ENCODE measurements at regions not wholly inside any gene's neighbourhood (a gene's known extent, or its start where the extent isn't known, plus 50 kb on each side); places are given as distances from the start of the nearest gene placed in this dataset.

DNA sequence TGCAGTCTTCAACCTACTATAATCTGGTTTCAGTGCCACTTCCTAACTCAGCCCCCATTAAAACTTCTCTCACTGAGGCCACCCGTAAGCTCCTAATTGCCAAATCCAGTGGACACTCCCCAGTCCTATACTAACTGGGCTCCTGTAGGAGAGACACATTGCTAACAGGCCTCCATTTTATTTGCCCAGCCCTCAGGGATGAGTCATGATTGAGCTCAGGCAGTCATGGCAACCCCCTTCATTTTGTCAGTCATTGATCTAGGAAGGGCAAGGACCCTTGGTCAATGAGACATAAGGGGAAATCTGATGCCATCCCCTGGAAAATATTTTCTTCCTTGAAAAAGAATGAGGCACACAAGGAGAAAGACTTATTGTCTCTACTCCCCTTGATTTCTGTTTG lies 70.1 kb upstream of the HIF1A start:
- DNase-seq (peak; percentile 17), ATAC-seq (no peak)

DNA sequence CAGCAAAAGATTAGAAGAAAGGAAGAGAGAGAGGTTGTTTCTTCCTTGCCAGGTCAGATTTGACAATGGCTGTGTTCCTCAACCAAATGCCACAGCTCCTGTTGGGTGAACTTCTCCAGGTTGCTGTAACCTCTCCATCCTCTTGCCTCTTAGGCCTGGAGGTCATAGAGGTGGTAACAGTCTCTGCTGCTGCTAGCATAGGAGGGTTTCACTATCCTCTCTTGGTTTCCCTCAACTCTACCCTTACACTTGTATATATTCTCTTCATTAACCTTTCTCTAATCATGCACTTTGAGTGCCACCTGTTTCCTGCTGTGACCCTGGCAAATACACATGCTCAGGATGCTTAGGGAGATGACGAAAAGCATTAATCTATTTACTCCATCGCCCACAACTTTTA lies 67.7 kb upstream of the HIF1A start:
- DNase-seq (no peak), ATAC-seq (peak; percentile 51)

GRCh38 chr14:61628016-61628725 lies 67.1 kb upstream of the HIF1A start:
- ATAC-seq (no peak), DNase-seq (no peak)

DNA sequence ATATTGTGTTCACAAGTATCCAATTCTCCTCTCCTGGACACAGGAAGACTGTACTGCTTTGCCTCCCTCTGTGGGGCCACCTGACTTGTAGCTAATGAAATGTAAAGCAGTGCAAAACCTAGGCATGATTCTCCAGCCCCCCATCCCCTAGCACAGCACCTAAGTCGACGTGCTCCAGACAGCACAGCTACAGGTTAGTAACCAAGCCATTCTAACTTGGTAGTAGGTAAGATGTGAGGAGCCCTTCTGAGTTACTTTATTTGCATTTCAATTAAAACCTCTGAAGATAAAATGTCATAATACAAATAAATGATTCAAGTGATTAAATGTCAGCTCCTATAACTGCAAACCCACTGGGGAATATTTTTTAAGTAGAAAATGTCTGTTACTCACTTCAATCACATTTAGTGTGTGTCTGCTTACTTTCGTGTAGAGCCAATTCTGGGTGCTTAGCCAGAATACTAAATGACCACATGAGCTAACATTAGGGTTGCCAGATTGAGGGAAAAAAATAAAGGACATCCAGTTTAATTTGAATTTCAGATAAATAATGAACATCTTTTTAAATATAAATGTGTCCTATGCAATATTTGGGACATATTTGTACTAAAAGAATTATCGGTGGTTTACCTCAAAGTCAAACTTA lies 64.8 kb upstream of the HIF1A start:
- ATAC-seq (no peak), DNase-seq (no peak)

GRCh38 chr14:61631045-61631687 lies 64.1 kb upstream of the HIF1A start:
- ATAC-seq (no peak), DNase-seq (no peak)

GRCh38 chr14:61632401-61632800 lies 62.9 kb upstream of the HIF1A start:
- ATAC-seq, result no peak
- no peak for DNase-seq

GRCh38 chr14:61632807-61633206 lies 62.5 kb upstream of the HIF1A start:
- no peak for DNase-seq
- no peak for ATAC-seq

DNA sequence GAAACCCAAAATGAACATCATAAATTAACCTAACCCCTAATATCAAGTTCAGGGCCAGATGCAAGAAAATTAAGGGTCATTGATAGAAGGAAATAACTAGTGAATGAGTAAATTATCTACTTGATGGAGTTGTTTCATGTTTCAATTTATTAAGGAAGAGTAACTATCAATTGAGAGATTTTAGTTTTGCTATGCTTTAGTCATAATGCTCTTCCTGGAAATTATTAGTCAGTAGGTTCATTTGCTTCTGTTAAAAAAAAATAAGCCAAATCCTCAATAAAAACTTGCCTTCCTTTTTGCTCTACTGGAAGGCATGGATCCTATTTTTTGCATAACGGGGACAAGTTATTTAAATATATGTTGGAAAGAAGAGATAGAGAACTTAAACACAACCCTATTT lies 59.0 kb upstream of the HIF1A start:
- ATAC-seq (no peak), DNase-seq (no peak)

DNA sequence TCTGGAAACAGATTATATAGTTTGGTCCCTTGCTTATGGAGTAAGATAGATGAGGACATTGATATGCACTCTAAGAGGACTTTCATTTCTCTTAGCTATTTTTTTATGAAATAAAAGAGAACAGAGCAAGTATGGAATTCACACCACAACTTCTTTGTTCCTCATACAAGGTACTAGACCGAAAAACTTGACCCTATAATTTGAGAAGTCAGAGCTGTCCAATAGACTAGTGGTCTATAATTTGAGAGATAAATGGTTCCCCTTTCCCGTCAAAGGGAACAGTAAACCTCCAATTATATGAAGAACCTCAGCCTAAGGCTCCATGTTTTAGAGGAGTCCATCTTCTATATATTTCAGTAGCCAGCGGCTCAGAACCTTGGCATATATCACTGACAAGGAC lies 58.5 kb upstream of the HIF1A start:
- DNase-seq (no peak), ATAC-seq (no peak)

- ATAC-seq (no peak), DNase-seq (no peak)
These were observed 56.5 kb upstream of the HIF1A start for GRCh38 chr14:61638595-61639387.

DNA sequence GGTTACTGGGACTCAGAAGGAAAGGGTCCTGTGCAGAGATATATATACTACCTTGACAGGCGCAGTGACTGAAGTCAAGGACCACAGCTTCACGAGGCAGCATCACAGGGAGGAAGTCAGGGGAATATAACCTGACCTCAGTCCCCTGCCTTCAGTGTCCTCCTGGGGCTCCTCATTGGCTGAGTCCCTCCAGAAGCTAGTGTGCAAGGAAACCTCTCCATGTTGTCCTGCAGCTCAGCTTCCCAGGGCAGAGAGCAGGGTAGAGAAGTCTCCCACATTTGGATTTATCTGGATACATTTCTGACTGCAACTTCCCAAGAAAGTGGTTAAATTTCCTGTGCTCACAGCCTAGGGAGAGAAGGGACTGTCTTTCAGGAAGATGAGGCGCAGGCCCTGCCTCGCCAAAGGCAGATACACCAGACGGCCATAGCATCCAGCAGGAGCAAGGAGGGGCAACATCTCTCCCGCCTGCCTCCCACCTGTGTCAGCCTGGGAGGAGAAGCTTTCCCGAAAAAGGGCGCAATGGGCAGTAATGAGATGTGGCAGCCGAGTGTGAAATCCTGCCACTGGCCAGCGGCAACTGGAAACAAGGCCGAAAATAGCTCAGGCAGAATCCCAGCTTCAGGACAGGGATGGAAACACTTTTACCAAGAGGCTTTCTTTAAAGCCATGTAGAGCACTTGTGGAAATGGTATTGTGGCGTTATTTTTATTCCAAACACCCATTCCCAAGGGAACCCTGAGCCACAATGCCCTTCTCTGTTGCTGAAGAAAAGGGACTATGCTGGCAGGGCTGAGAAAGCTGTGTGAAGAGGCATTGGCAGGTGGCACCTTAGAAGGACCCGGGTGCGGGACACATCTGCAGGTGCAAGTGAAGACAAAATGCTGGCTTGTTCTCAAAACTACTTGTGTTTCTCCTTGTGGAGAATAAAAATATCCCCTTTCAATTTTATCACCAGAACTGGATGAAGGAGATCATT lies 54.9 kb upstream of the HIF1A start:
- no peak for DNase-seq
- no peak for ATAC-seq

GRCh38 chr14:61641914-61642613 lies 53.2 kb upstream of the HIF1A start:
- no peak for DNase-seq
- ATAC-seq, result no peak

DNA sequence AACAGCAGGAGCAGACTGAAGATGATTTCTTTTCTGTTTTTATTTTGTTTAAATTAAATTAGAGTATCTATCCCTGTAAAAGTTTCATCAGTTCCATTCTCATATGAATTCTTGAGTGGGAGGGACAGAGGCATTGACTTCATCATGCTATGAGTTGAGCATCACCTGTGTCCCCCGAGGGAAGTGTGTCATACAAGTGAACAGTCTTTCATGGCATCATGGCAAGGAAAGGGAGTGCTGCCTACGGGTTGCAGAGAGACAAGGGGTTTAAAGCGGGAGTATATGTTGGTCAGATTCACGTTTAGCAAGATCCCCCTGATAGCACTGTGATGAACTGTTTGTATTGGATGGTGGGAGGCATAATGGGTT lies 52.7 kb upstream of the HIF1A start:
- DNase-seq, result no peak
- ATAC-seq, result no peak

DNA sequence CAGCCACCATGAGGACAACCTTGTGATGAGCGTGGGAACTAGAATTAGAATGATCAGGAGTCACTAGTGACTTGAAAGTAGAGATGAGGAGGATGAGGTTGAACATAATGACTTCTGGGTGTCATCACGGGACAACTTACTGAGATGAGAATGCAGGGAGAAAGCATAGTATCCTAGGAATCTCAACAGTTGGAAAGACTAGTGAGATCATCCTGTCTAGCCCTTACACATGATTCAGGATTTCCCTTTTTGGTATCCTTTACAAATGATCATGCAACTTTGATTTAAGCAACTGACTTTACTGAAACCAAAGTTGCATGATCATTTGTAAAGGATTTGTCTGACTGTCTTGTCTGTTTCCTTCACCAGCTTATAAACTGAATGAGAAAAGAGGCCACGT lies 51.8 kb upstream of the HIF1A start:
- DNase-seq, result no peak
- no peak for ATAC-seq

GRCh38 chr14:61644175-61644574 lies 51.1 kb upstream of the HIF1A start:
- DNase-seq (no peak), ATAC-seq (no peak)

GRCh38 chr14:61644834-61645233 lies 50.5 kb upstream of the HIF1A start:
- DNase-seq, result no peak
- no peak for ATAC-seq

DNA sequence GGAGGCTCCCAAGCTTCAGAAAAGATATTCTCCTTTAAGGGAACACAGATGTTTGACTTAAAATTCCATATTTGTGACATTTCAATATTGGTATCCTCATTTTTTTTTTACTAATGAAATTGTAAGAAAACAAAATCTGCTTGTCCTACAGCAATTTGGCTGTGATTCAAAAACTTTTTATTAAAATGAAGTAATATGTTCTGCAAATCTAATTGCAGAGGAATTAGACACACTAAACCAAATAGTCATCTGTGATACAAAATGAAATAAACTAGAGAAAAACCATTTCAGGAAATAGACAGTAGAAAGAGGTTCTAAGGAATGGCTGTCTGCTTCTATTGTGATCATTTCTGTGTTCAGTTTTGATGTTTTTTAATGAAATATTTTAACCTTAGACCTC lies 50.1 kb upstream of the HIF1A start:
- DNase-seq (no peak), ATAC-seq (no peak)
